Activated CD8-positive, alpha-beta T cell treated with anti-CD3 and anti-CD28 coated beads for 36 hours (primary cell): ENCODE measurements at regions not wholly inside any gene's neighbourhood (a gene's known extent, or its start where the extent isn't known, plus 50 kb on each side); places are given as distances from the start of the nearest gene placed in this dataset.

Source experiments
- ATAC-seq: fragments of 200-7000 bp; cut with Tn5 transposase; one replicate; pipeline ENCODE4 v1.10.0; 2021; ENCODE audit warnings: mild to moderate bottlenecking, moderate library complexity
- CTCF ChIA-PET: fragments of 350-600 bp; sonication (Branson Sonifier 250); formaldehyde crosslinking; loops from one replicate; lab custom pipeline; 2021; ENCODE audit warnings: antibody characterized with exemption; lab: Charles Lee
- POLR2A ChIA-PET: fragments of 350-600 bp; sonication (Branson Sonifier 250); formaldehyde crosslinking; loops from one replicate; lab custom pipeline; 2021; ENCODE audit warnings: antibody characterized with exemption; lab: Charles Lee
- DNase-seq: peaks from one replicate; pipeline ENCODE4 v3.0.0-alpha.2; 2020
- H3K27ac Mint-ChIP-seq: one replicate; pipeline ENCODE4 v1.8.0; 2021; ENCODE audit warnings: mild to moderate bottlenecking, mixed read lengths
- H3K27me3 Mint-ChIP-seq: one replicate; pipeline ENCODE4 v1.8.0; 2021; ENCODE audit warnings: mixed read lengths
- H3K36me3 Mint-ChIP-seq: one replicate; pipeline ENCODE4 v1.8.0; 2021; ENCODE audit warnings: low read depth, mixed read lengths
- H3K4me1 Mint-ChIP-seq: one replicate; pipeline ENCODE4 v1.8.0; 2021; ENCODE audit warnings: low read depth, mixed read lengths
- H3K4me3 Mint-ChIP-seq: one replicate; pipeline ENCODE4 v1.8.0; 2021; ENCODE audit warnings: mild to moderate bottlenecking, moderate library complexity, mixed read lengths
- H3K9me3 Mint-ChIP-seq: one replicate; pipeline ENCODE4 v1.8.0; 2021; ENCODE audit warnings: mixed read lengths
- CTCF ChIP-seq: fragments of 200-600 bp; IDR thresholded peaks from one replicate; pipeline ENCODE4 v1.8.0; 2022; ENCODE audit warnings: antibody characterized with exemption, mild to moderate bottlenecking
- intact Hi-C: fragments of 100-400 bp; cut with micrococcal nuclease; formaldehyde crosslinking; loops from one replicate; pipeline ENCODE4 v1.10.0; 2022

GRCh38 chr13:22375151-22375550 is 704.3 kb downstream of the FGF9 start:
- CTCF ChIA-PET, result interaction anchor here (1.0 kb wide), 1 partner anchor 11 kb away, joined by 4 read pairs; no protein-coding TSS in a partner anchor
- H3K27ac Mint-ChIP-seq, result no peak overlapping the region

GRCh38 chr13:22387899-22388298 is 717.0 kb downstream of the FGF9 start:
- Mint-ChIP-seq H3K36me3 (no peaks in the 10 kb centered on the region), H3K9me3 (no peaks in the 10 kb centered on the region), H3K4me1 (no peaks in the 10 kb centered on the region), H3K27ac (no peak overlapping the region), H3K4me3 (no peak overlapping the region), H3K27me3 (no peaks in the 10 kb centered on the region)
- POLR2A ChIA-PET, result interaction anchor here (0.9 kb wide), 1 partner anchor 70 kb away, joined by 3 read pairs; no protein-coding TSS in a partner anchor
- ATAC-seq (no peak), DNase-seq (no peak)
- intact Hi-C loops, result no loop called here
- TF ChIP-seq CTCF, result no peak
- CTCF ChIA-PET, result no interaction called here

More at GRCh38 chr13:22375151-22375550, 704.3 kb downstream of the FGF9 start:
- POLR2A ChIA-PET, result no interaction called here
- Mint-ChIP-seq H3K4me1 (no peaks in the 10 kb centered on the region), H3K27me3 (no peaks in the 10 kb centered on the region), H3K4me3 (no peak overlapping the region), H3K9me3 (peaks cover 25% of the 10 kb centered on the region), H3K36me3 (no peaks in the 10 kb centered on the region)
- no peak for TF ChIP-seq CTCF
- ATAC-seq (no peak), DNase-seq (no peak)
- intact Hi-C loops, result no loop called here

- CTCF ChIA-PET, result no interaction called here
Observed at GRCh38 chr13:22399801-22400420, 729.0 kb downstream of the FGF9 start.

GRCh38 chr13:22402682-22403081 is 731.8 kb downstream of the FGF9 start:
- CTCF ChIA-PET, result no interaction called here
- POLR2A ChIA-PET, result no interaction called here
- Mint-ChIP-seq H3K4me3 (no peak overlapping the region), H3K27me3 (no peaks in the 10 kb centered on the region), H3K4me1 (no peaks in the 10 kb centered on the region), H3K27ac (no peak overlapping the region), H3K9me3 (peaks cover 2% of the 10 kb centered on the region), H3K36me3 (no peaks in the 10 kb centered on the region)
- DNase-seq (no peak), ATAC-seq (no peak)
- intact Hi-C loops, result no loop called here
- TF ChIP-seq CTCF, result no peak

More at GRCh38 chr13:22399801-22400420, 729.0 kb downstream of the FGF9 start:
- no peak overlapping the region for H3K4me3 Mint-ChIP-seq
- intact Hi-C loops, result no loop called here
- H3K27me3 Mint-ChIP-seq, result no peaks in the 10 kb centered on the region
- no peak for TF ChIP-seq CTCF
- ATAC-seq, result no peak
- H3K9me3 Mint-ChIP-seq, result no peaks in the 10 kb centered on the region
- H3K36me3 Mint-ChIP-seq, result no peaks in the 10 kb centered on the region
- POLR2A ChIA-PET, result no interaction called here
- no peak for DNase-seq
- no peak overlapping the region for H3K27ac Mint-ChIP-seq
- H3K4me1 Mint-ChIP-seq, result no peaks in the 10 kb centered on the region

- ATAC-seq (no peak), DNase-seq (no peak)
- ChIA-PET CTCF (no interaction called here), POLR2A (no interaction called here)
- intact Hi-C loops, result no loop called here
- Mint-ChIP-seq H3K27ac (no peak overlapping the region), H3K27me3 (no peaks in the 10 kb centered on the region), H3K36me3 (no peaks in the 10 kb centered on the region), H3K4me3 (no peak overlapping the region), H3K9me3 (peaks cover 2% of the 10 kb centered on the region), H3K4me1 (no peaks in the 10 kb centered on the region)
- no peak for TF ChIP-seq CTCF
Observed at GRCh38 chr13:22403144-22403543, 732.3 kb downstream of the FGF9 start.
